Mesenchymal stem cell (in vitro differentiated cells and primary cell): ENCODE measurements at regions not wholly inside any gene's neighbourhood (a gene's known extent, or its start where the extent isn't known, plus 50 kb on each side); places are given as distances from the start of the nearest gene placed in this dataset.

Experiments used
- DNase-seq: peaks from one replicate; pipeline ENCODE4 v3.0.0-alpha.2; 2013
- H2AFZ ChIP-seq: one replicate; pipeline ENCODE4 v1.6.1; 2013; ENCODE audit warnings: low read depth, mild to moderate bottlenecking, control low read depth, inconsistent platforms, low read length, moderate library complexity
- H2AK5ac ChIP-seq: 2 replicates; pipeline ENCODE4 v1.6.1; 2013; ENCODE audit warnings: low read length, moderate library complexity, mild to moderate bottlenecking, inconsistent platforms; ENCODE audit not compliant: severe bottlenecking
- H2BK120ac ChIP-seq: one replicate; pipeline ENCODE4 v1.6.1; 2013; ENCODE audit warnings: low read depth, mild to moderate bottlenecking, inconsistent platforms, low read length, moderate library complexity
- H2BK12ac ChIP-seq, 2 experiments: one replicate each; pipeline ENCODE4 v1.6.1; 2013; ENCODE audit warnings: inconsistent platforms in 2 of 2, low read length in 2 of 2, mild to moderate bottlenecking in 2 of 2, moderate library complexity in 2 of 2, control low read depth in 1 of 2
- H2BK15ac ChIP-seq: one replicate; pipeline ENCODE4 v1.6.1; 2013; ENCODE audit warnings: mild to moderate bottlenecking, low read depth, inconsistent platforms; ENCODE audit not compliant: poor library complexity, severe bottlenecking
- H2BK5ac ChIP-seq: 2 replicates; pipeline ENCODE4 v1.6.1; 2013; ENCODE audit warnings: low read depth, mild to moderate bottlenecking, low read length, control low read depth, inconsistent platforms; ENCODE audit not compliant: poor library complexity, severe bottlenecking
- H3K14ac ChIP-seq, 2 experiments: one replicate each; pipeline ENCODE4 v1.6.1; 2013; ENCODE audit warnings: inconsistent platforms in 2 of 2, low read length in 2 of 2, control low read depth in 1 of 2, mild to moderate bottlenecking in 1 of 2, moderate library complexity in 1 of 2
- H3K18ac ChIP-seq, 2 experiments: one replicate each; pipeline ENCODE4 v1.6.1; 2013; ENCODE audit warnings: inconsistent platforms in 2 of 2, low read length in 2 of 2, control low read depth in 1 of 2, low read depth in 1 of 2, mild to moderate bottlenecking in 1 of 2
- H3K23ac ChIP-seq, 2 experiments: one replicate each; pipeline ENCODE4 v1.6.1; 2013; ENCODE audit warnings: inconsistent platforms in 2 of 2, low read length in 2 of 2, mild to moderate bottlenecking in 2 of 2, moderate library complexity in 2 of 2, control low read depth in 1 of 2
- H3K27ac ChIP-seq: 2 replicates; pipeline ENCODE4 v1.5.1; 2013; ENCODE audit warnings: mild to moderate bottlenecking, moderate library complexity, low read length, control low read depth, inconsistent platforms; ENCODE audit not compliant: poor library complexity, severe bottlenecking
- H3K27me3 ChIP-seq, 2 experiments: 2 replicates each; pipeline versions ENCODE4 v1.6.1 to v1.7.0; 2013; ENCODE audit warnings: low read length in 2 of 2, mild to moderate bottlenecking in 2 of 2, moderate library complexity in 2 of 2, control low read depth in 1 of 2, inconsistent platforms in 1 of 2; ENCODE audit not compliant: control insufficient read depth in 1 of 2, insufficient read depth in 1 of 2
- H3K36me3 ChIP-seq, 2 experiments: 2 replicates each; pipeline versions ENCODE4 v1.6.1 to v1.7.0; 2013; ENCODE audit warnings: low read length in 2 of 2, control low read depth in 1 of 2, inconsistent platforms in 1 of 2, low read depth in 1 of 2, mild to moderate bottlenecking in 1 of 2; ENCODE audit not compliant: insufficient read depth in 2 of 2, control insufficient read depth in 1 of 2
- H3K4ac ChIP-seq, 2 experiments: one replicate each; pipeline ENCODE4 v1.6.1; 2013; ENCODE audit warnings: inconsistent platforms in 2 of 2, low read length in 2 of 2, mild to moderate bottlenecking in 2 of 2, moderate library complexity in 2 of 2, control low read depth in 1 of 2, low read depth in 1 of 2
- H3K4me1 ChIP-seq: 2 replicates; pipeline ENCODE4 v1.6.1; 2013; ENCODE audit warnings: low read depth, low read length, control low read depth; ENCODE audit not compliant: control insufficient read depth, insufficient read depth
- H3K4me2 ChIP-seq: 2 replicates; pipeline ENCODE4 v1.6.1; 2013; ENCODE audit warnings: low read length, mild to moderate bottlenecking, inconsistent platforms; ENCODE audit not compliant: poor library complexity, severe bottlenecking
- H3K4me3 ChIP-seq, 2 experiments: 2 replicates each; pipeline versions ENCODE4 v1.5.1 to v1.7.0; 2013; ENCODE audit warnings: low read length in 2 of 2, mild to moderate bottlenecking in 2 of 2, control low read depth in 1 of 2, low read depth in 1 of 2; ENCODE audit not compliant: insufficient read depth in 1 of 2
- H3K79me1 ChIP-seq: replicated peaks from 2 replicates; pipeline ENCODE4 v1.6.1; 2013; ENCODE audit warnings: mild to moderate bottlenecking, control low read depth, low read length, inconsistent platforms; ENCODE audit not compliant: poor library complexity, severe bottlenecking
- H3K9ac ChIP-seq: 2 replicates; pipeline ENCODE4 v1.7.0; 2013; ENCODE audit warnings: mild to moderate bottlenecking, low read length, moderate library complexity
- H3K9me3 ChIP-seq: 2 replicates; pipeline ENCODE4 v1.7.0; 2013; ENCODE audit warnings: mild to moderate bottlenecking, low read length; ENCODE audit not compliant: control insufficient read depth
- H4K8ac ChIP-seq: one replicate; pipeline ENCODE4 v1.6.1; 2013; ENCODE audit warnings: inconsistent platforms, mild to moderate bottlenecking, low read length, moderate library complexity
- H4K91ac ChIP-seq: one replicate; pipeline ENCODE4 v1.6.1; 2013; ENCODE audit warnings: mild to moderate bottlenecking, low read length, inconsistent platforms
- WGBS: methylation state at CpG from one replicate; pipeline ENCODE4 v1.1.7; 2013; ENCODE audit warnings: mixed read lengths; 5-methylcytosine and 5-hydroxymethylcytosine counted together

- no peak overlapping the region for H2BK5ac ChIP-seq
- H2BK120ac ChIP-seq = no peak overlapping the region
- 69% methylated on average over 5 of the region's 5 CpGs for WGBS
- no peak overlapping the region for H3K23ac ChIP-seq
- no peak overlapping the region for H2BK12ac ChIP-seq
- H2AFZ ChIP-seq = no peak overlapping the region
- no peak overlapping the region for H3K9ac ChIP-seq
- no peaks in the 10 kb centered on the region for H3K36me3 ChIP-seq
- no peak overlapping the region for H4K91ac ChIP-seq
- no peak overlapping the region for H3K4me3 ChIP-seq
- H3K79me1 ChIP-seq = no peaks in the 10 kb centered on the region
- no peak overlapping the region for H2AK5ac ChIP-seq
- no peak overlapping the region for H3K27ac ChIP-seq
- H3K18ac ChIP-seq = no peak overlapping the region
- H3K4ac ChIP-seq = no peak overlapping the region
- H4K8ac ChIP-seq = no peak overlapping the region
- H3K27me3 ChIP-seq = no peaks in the 10 kb centered on the region
- no peak overlapping the region for H3K14ac ChIP-seq
- no peak overlapping the region for H3K4me2 ChIP-seq
- no peaks in the 10 kb centered on the region for H3K9me3 ChIP-seq
- H3K4me1 ChIP-seq = no peaks in the 10 kb centered on the region
- no peak overlapping the region for H2BK15ac ChIP-seq
- DNase-seq = no peak
Observed at GRCh38 chr19:30162718-30163117, 209.5 kb upstream of the ZNF536 start.

- H4K91ac ChIP-seq = no peak overlapping the region
- no peak overlapping the region for H3K18ac ChIP-seq
- no peak overlapping the region for H4K8ac ChIP-seq
- no peaks in the 10 kb centered on the region for H3K4me1 ChIP-seq
- no peaks in the 10 kb centered on the region for H3K36me3 ChIP-seq
- no peak overlapping the region for H3K23ac ChIP-seq
- H2BK15ac ChIP-seq = no peak overlapping the region
- no peak overlapping the region for H3K4me3 ChIP-seq
- no peak overlapping the region for H2AK5ac ChIP-seq
- no peak overlapping the region for H2BK120ac ChIP-seq
- H2BK5ac ChIP-seq = no peak overlapping the region
- no peaks in the 10 kb centered on the region for H3K27me3 ChIP-seq
- no peak overlapping the region for H2BK12ac ChIP-seq
- no peak for DNase-seq
- H3K4me2 ChIP-seq = no peak overlapping the region
- WGBS = 79% methylated on average over 7 of the region's 7 CpGs
- no peak overlapping the region for H3K4ac ChIP-seq
- H3K9me3 ChIP-seq = no peaks in the 10 kb centered on the region
- H3K27ac ChIP-seq = no peak overlapping the region
- H3K14ac ChIP-seq = no peak overlapping the region
- H3K9ac ChIP-seq = no peak overlapping the region
- H2AFZ ChIP-seq = no peak overlapping the region
- no peaks in the 10 kb centered on the region for H3K79me1 ChIP-seq
Observed at GRCh38 chr19:30163663-30164062, 208.5 kb upstream of the ZNF536 start.

- Histone ChIP-seq H2BK12ac (no peak overlapping the region), H3K79me1 (no peaks in the 10 kb centered on the region)
- 77% methylated on average over 10 of the region's 10 CpGs for WGBS
Observed at GRCh38 chr19:30165228-30165813, 206.9 kb upstream of the ZNF536 start.

GRCh38 chr19:30167206-30167868 is 204.8 kb upstream of the ZNF536 start:
- peaks cover 2% of the 10 kb centered on the region for H3K9me3 ChIP-seq
- H2BK15ac ChIP-seq = no peak overlapping the region
- H2BK5ac ChIP-seq = no peak overlapping the region
- H3K27ac ChIP-seq = no peak overlapping the region
- DNase-seq = no peak
- H3K36me3 ChIP-seq = no peaks in the 10 kb centered on the region
- H4K8ac ChIP-seq = no peak overlapping the region
- no peaks in the 10 kb centered on the region for H3K79me1 ChIP-seq
- no peaks in the 10 kb centered on the region for H3K4me1 ChIP-seq
- no peak overlapping the region for H2AFZ ChIP-seq
- H3K4me2 ChIP-seq = no peak overlapping the region
- no peak overlapping the region for H2BK12ac ChIP-seq
- no peak overlapping the region for H3K4ac ChIP-seq
- 82% methylated on average over 14 of the region's 14 CpGs for WGBS
- no peak overlapping the region for H3K9ac ChIP-seq
- no peak overlapping the region for H2AK5ac ChIP-seq
- no peak overlapping the region for H3K14ac ChIP-seq
- no peak overlapping the region for H2BK120ac ChIP-seq
- H3K23ac ChIP-seq = no peak overlapping the region
- H3K4me3 ChIP-seq = no peak overlapping the region
- H3K18ac ChIP-seq = no peak overlapping the region
- no peaks in the 10 kb centered on the region for H3K27me3 ChIP-seq
- no peak overlapping the region for H4K91ac ChIP-seq

More at GRCh38 chr19:30165228-30165813, 206.9 kb upstream of the ZNF536 start:
- Histone ChIP-seq H3K4ac (no peak overlapping the region), H4K91ac (no peak overlapping the region), H2BK120ac (no peak overlapping the region), H4K8ac (no peak overlapping the region), H2AFZ (no peak overlapping the region), H2BK5ac (no peak overlapping the region), H3K18ac (no peak overlapping the region), H3K27ac (no peak overlapping the region), H3K14ac (no peak overlapping the region), H3K9me3 (no peaks in the 10 kb centered on the region), H3K4me1 (no peaks in the 10 kb centered on the region), H3K4me3 (no peak overlapping the region), H2BK15ac (no peak overlapping the region), H3K4me2 (no peak overlapping the region), H3K9ac (no peak overlapping the region), H2AK5ac (no peak overlapping the region), H3K23ac (no peak overlapping the region), H3K27me3 (no peaks in the 10 kb centered on the region), H3K36me3 (no peaks in the 10 kb centered on the region)
- no peak for DNase-seq
